Ishikawa (cell line): ENCODE measurements at regions not wholly inside any gene's neighbourhood (a gene's known extent, or its start where the extent isn't known, plus 50 kb on each side); places are given as distances from the start of the nearest gene placed in this dataset.

ENCODE experiments used
- CEBPB ChIP-seq: IDR thresholded peaks from 2 replicates; pipeline ENCODE4 v1.6.1; 2012
- CREB1 ChIP-seq: IDR thresholded peaks from 2 replicates; pipeline ENCODE4 v1.6.1; 2012; ENCODE audit warnings: low read depth
- EGR1 ChIP-seq: IDR thresholded peaks from 2 replicates; pipeline ENCODE4 v1.6.1; 2012
- EP300 ChIP-seq: IDR thresholded peaks from 2 replicates; pipeline ENCODE4 v1.6.1; 2012; ENCODE audit warnings: borderline replicate concordance
- FOXM1 ChIP-seq: IDR thresholded peaks from 2 replicates; pipeline ENCODE4 v1.6.1; 2012; ENCODE audit warnings: low read depth, borderline replicate concordance
- NFIC ChIP-seq: IDR thresholded peaks from 2 replicates; pipeline ENCODE4 v1.6.1; 2012
- RAD21 ChIP-seq: IDR thresholded peaks from 2 replicates; pipeline ENCODE4 v1.6.1; 2012; ENCODE audit warnings: low read depth
- TAF1 ChIP-seq: IDR thresholded peaks from 2 replicates; pipeline ENCODE4 v1.6.1; 2012; ENCODE audit warnings: low read depth, mild to moderate bottlenecking
- TCF12 ChIP-seq: IDR thresholded peaks from 2 replicates; pipeline ENCODE4 v1.6.1; 2012; ENCODE audit warnings: low read depth
- TEAD4 ChIP-seq: IDR thresholded peaks from 2 replicates; pipeline ENCODE4 v1.6.1; 2012
- YY1 ChIP-seq: IDR thresholded peaks from 2 replicates; pipeline ENCODE4 v1.6.1; 2012; ENCODE audit warnings: low read depth
- ZBTB7A ChIP-seq: IDR thresholded peaks from 2 replicates; pipeline ENCODE4 v1.6.1; 2012; ENCODE audit warnings: low read depth
- TF ChIP-seq, protein P1 (sequence below): IDR thresholded peaks from 2 replicates; pipeline ENCODE4 v1.6.1; 2012
- TF ChIP-seq, protein P2 (sequence below): IDR thresholded peaks from 2 replicates; pipeline ENCODE4 v1.6.1; 2012
- TF ChIP-seq, protein P3 (sequence below): IDR thresholded peaks from 2 replicates; pipeline ENCODE4 v1.6.1; 2012; ENCODE audit warnings: low read depth, mild to moderate bottlenecking

DNA sequence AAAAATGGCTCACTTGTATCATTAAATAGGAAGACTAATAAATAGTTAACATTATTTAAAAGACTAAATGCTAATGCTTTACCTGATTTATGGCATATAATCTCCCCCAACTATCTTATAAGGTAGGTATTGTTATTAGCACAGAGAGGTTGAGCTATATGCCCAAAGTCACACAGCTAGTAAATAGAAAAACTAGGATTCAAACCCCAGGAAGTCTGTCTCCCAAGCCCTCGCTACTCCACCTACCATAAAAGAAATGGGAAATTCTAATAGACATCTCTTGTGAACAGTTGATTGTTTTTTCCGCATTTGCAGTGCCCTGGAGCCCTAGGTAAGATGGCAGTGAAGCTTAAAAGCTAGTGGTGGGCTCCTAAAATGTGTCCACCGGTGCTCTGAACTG is 65.2 kb upstream of the SOD1 start:
- no peak for TF ChIP-seq TEAD4
- TF ChIP-seq TAF1 = no peak

- TF ChIP-seq EGR1 = no peak
- TF ChIP-seq RAD21 = no peak
- no peak for TF ChIP-seq TCF12
- TF ChIP-seq EP300 = no peak
- no peak for TF ChIP-seq CREB1
- TF ChIP-seq, protein P1, sequence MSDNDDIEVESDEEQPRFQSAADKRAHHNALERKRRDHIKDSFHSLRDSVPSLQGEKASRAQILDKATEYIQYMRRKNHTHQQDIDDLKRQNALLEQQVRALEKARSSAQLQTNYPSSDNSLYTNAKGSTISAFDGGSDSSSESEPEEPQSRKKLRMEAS = no peak
- no peak for TF ChIP-seq TEAD4
- no peak for TF ChIP-seq YY1
- no peak for TF ChIP-seq FOXM1
- TF ChIP-seq TAF1 = no peak
- TF ChIP-seq NFIC = no peak
Measured at GRCh38 chr21:31592963-31593560, 66.4 kb upstream of the SOD1 start.

GRCh38 chr21:31592516-31592915 is 67.0 kb upstream of the SOD1 start:
- TF ChIP-seq YY1 (no peak), TAF1 (no peak), TCF12 (no peak), EGR1 (no peak), RAD21 (no peak), CREB1 (no peak), NFIC (no peak), FOXM1 (no peak)
- TF ChIP-seq, protein P2, sequence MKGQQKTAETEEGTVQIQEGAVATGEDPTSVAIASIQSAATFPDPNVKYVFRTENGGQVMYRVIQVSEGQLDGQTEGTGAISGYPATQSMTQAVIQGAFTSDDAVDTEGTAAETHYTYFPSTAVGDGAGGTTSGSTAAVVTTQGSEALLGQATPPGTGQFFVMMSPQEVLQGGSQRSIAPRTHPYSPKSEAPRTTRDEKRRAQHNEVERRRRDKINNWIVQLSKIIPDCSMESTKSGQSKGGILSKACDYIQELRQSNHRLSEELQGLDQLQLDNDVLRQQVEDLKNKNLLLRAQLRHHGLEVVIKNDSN = no peak
- TF ChIP-seq, protein P1 = no peak
- TF ChIP-seq, protein P3, sequence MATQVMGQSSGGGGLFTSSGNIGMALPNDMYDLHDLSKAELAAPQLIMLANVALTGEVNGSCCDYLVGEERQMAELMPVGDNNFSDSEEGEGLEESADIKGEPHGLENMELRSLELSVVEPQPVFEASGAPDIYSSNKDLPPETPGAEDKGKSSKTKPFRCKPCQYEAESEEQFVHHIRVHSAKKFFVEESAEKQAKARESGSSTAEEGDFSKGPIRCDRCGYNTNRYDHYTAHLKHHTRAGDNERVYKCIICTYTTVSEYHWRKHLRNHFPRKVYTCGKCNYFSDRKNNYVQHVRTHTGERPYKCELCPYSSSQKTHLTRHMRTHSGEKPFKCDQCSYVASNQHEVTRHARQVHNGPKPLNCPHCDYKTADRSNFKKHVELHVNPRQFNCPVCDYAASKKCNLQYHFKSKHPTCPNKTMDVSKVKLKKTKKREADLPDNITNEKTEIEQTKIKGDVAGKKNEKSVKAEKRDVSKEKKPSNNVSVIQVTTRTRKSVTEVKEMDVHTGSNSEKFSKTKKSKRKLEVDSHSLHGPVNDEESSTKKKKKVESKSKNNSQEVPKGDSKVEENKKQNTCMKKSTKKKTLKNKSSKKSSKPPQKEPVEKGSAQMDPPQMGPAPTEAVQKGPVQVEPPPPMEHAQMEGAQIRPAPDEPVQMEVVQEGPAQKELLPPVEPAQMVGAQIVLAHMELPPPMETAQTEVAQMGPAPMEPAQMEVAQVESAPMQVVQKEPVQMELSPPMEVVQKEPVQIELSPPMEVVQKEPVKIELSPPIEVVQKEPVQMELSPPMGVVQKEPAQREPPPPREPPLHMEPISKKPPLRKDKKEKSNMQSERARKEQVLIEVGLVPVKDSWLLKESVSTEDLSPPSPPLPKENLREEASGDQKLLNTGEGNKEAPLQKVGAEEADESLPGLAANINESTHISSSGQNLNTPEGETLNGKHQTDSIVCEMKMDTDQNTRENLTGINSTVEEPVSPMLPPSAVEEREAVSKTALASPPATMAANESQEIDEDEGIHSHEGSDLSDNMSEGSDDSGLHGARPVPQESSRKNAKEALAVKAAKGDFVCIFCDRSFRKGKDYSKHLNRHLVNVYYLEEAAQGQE = no peak

- TF ChIP-seq TEAD4 (no peak), TAF1 (no peak), CEBPB (no peak), CREB1 (no peak), YY1 (no peak), RAD21 (no peak), EGR1 (no peak)
- TF ChIP-seq, protein P1 = no peak
- TF ChIP-seq, protein P3 = no peak
Measured at GRCh38 chr21:31589820-31590219, 69.7 kb upstream of the SOD1 start.

DNA sequence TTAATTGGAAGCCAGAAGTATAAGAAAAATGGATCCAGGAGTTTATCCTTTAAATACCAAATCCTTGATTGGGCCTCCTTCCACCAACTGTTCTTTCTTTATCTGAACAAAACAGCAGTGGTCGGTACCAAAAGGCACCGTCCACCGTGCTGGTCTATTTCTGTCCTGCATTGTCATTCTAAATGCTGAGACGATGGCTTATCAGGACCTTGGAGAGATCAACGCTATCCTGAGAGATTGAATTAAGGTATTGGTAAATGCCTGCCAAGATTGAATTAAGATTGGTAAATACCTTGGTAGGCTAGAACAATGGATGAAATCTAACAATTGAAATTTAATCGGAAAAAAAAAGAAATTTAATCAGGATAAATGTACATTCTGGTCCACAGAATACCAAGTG is 73.4 kb upstream of the SOD1 start:
- TF ChIP-seq TAF1 = no peak
- TF ChIP-seq, protein P3 = peak; percentile 81

DNA sequence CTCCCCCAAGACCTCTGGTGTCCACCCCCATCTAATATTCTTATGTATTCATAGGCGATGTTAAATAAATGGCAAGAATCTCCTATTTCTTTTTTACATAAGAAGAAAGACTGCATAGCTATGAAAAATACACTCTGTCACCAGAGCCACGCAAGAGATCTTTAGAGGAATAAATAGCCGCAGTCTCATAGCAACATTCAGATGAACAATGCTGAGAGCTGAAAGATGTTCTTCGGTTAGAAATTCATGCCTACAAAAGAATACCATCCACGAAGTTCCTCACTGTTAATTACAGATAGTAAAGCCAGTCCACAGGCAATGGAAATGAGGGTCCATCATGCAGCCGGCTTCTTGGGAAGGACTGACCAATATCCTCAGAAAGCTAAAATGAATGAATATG is 76.0 kb upstream of the SOD1 start:
- TF ChIP-seq RAD21 = no peak
- no peak for TF ChIP-seq EP300
- no peak for TF ChIP-seq ZBTB7A
- TF ChIP-seq CEBPB = no peak
- TF ChIP-seq, protein P3 = no peak
- no peak for TF ChIP-seq CREB1
- TF ChIP-seq, protein P1 = no peak
- no peak for TF ChIP-seq EGR1
- no peak for TF ChIP-seq TCF12
- TF ChIP-seq FOXM1 = no peak
- no peak for TF ChIP-seq YY1
- no peak for TF ChIP-seq TEAD4
- TF ChIP-seq NFIC = no peak
- no peak for TF ChIP-seq TAF1
- TF ChIP-seq, protein P2 = no peak
